ENCODE measurements at regions not wholly inside any gene's neighbourhood (a gene's known extent, or its start where the extent isn't known, plus 50 kb on each side); places are given as distances from the start of the nearest gene placed in this dataset.

- no peak overlapping the region for H3K4me3 ChIP-seq (ENCODE audit: low read depth, low read length)
- DNase-seq (ENCODE audit: low read depth), result no peak
- no peak for TF ChIP-seq MYC (IDR thresholded peaks at IDR 0.05; ENCODE audit: low read depth, low read length)
- no peak for TF ChIP-seq MAX (IDR thresholded peaks at IDR 0.05; ENCODE audit: low read depth, low read length)
- TF ChIP-seq, protein P1, sequence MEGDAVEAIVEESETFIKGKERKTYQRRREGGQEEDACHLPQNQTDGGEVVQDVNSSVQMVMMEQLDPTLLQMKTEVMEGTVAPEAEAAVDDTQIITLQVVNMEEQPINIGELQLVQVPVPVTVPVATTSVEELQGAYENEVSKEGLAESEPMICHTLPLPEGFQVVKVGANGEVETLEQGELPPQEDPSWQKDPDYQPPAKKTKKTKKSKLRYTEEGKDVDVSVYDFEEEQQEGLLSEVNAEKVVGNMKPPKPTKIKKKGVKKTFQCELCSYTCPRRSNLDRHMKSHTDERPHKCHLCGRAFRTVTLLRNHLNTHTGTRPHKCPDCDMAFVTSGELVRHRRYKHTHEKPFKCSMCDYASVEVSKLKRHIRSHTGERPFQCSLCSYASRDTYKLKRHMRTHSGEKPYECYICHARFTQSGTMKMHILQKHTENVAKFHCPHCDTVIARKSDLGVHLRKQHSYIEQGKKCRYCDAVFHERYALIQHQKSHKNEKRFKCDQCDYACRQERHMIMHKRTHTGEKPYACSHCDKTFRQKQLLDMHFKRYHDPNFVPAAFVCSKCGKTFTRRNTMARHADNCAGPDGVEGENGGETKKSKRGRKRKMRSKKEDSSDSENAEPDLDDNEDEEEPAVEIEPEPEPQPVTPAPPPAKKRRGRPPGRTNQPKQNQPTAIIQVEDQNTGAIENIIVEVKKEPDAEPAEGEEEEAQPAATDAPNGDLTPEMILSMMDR (IDR thresholded peaks at IDR 0.05; ENCODE audit: low read depth, low read length), result no peak
- TF ChIP-seq POLR2A (IDR thresholded peaks at IDR 0.05; ENCODE audit: extremely low read depth, insufficient read length), result no peak
Observed at GRCh38 chr18:1480309-1480708, 575.6 kb downstream of the ADCYAP1 start.

DNA sequence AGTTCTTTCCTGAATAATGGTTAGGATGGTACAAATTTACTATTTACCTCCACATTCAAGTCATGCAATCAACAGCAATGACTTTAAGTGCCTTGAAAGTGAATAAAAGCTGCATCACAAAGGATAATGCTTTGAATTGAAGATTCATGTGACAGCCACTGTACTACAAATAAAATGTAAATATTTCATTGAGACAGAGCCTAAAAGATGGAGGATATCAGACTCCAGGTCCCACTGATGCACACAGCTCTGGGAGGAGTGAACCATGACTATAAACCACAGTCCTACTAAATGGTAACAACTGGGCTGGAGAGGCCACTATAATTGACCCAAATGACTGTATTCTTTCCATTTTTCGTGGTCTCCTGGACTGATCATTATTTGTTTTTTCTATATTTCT lies 576.9 kb downstream of the ADCYAP1 start:
- TF ChIP-seq, protein P1 (IDR thresholded peaks at IDR 0.05; ENCODE audit: low read depth, low read length), result no peak
- TF ChIP-seq POLR2A (IDR thresholded peaks at IDR 0.05; ENCODE audit: extremely low read depth, insufficient read length) (no peak), MYC (IDR thresholded peaks at IDR 0.05; ENCODE audit: low read depth, low read length) (no peak), MAX (IDR thresholded peaks at IDR 0.05; ENCODE audit: low read depth, low read length) (no peak)
- no peak for DNase-seq (ENCODE audit: low read depth)
- H3K4me3 ChIP-seq (ENCODE audit: low read depth, low read length), result no peak overlapping the region

GRCh38 chr18:1483385-1483784 lies 578.7 kb downstream of the ADCYAP1 start:
- TF ChIP-seq, protein P1 (IDR thresholded peaks at IDR 0.05; ENCODE audit: low read depth, low read length), result no peak
- TF ChIP-seq POLR2A (IDR thresholded peaks at IDR 0.05; ENCODE audit: extremely low read depth, insufficient read length) (no peak), MYC (IDR thresholded peaks at IDR 0.05; ENCODE audit: low read depth, low read length) (no peak), MAX (IDR thresholded peaks at IDR 0.05; ENCODE audit: low read depth, low read length) (no peak)
- DNase-seq (ENCODE audit: low read depth), result no peak
- no peak overlapping the region for H3K4me3 ChIP-seq (ENCODE audit: low read depth, low read length)

DNA sequence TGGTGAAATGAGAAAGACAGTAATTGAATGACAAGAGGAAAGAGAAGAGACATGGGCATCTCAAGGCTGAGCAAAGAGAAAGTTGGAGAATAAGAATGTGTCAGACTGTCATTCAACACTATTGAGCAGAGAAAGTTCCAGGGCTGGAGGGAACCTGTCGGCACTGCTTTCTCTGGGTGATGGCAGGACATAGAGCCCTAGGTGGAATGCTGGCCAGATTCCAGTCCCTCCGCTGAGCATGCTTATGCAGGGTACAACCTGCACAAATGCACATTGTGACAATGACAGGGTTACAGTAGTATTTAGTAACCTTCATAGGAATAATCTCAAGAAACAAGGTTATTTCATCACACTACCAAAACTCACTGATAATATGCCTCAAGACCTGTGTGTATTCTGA lies 582.8 kb downstream of the ADCYAP1 start:
- H3K4me3 ChIP-seq (ENCODE audit: low read depth, low read length), result no peak overlapping the region
- no peak for DNase-seq (ENCODE audit: low read depth)
- TF ChIP-seq POLR2A (IDR thresholded peaks at IDR 0.05; ENCODE audit: extremely low read depth, insufficient read length) (no peak), MYC (IDR thresholded peaks at IDR 0.05; ENCODE audit: low read depth, low read length) (no peak), MAX (IDR thresholded peaks at IDR 0.05; ENCODE audit: low read depth, low read length) (no peak)
- TF ChIP-seq, protein P1 (IDR thresholded peaks at IDR 0.05; ENCODE audit: low read depth, low read length), result no peak

DNA sequence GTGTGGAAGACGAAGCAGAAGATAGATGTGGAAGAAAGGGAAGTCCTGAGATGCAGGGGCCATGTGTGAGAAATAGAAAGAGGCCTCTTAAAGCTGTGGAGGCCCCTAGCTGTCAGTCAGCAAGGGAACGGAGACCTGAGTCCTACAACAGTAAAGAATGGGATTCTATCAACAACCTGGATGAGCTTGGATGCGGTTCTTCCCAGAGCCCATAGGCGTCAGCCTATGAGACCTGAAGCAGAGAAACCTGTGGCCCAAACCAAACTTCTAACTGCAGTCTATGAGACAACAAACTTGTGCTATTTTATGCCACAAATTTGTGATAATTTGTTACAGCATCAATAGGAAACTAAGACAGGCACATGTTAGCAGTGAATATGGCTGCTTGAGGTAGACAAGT lies 583.7 kb downstream of the ADCYAP1 start:
- no peak for DNase-seq (ENCODE audit: low read depth)
- TF ChIP-seq, protein P1 (IDR thresholded peaks at IDR 0.05; ENCODE audit: low read depth, low read length), result no peak
- no peak for TF ChIP-seq MYC (IDR thresholded peaks at IDR 0.05; ENCODE audit: low read depth, low read length)
- no peak for TF ChIP-seq MAX (IDR thresholded peaks at IDR 0.05; ENCODE audit: low read depth, low read length)
- no peak for TF ChIP-seq POLR2A (IDR thresholded peaks at IDR 0.05; ENCODE audit: extremely low read depth, insufficient read length)
- no peak overlapping the region for H3K4me3 ChIP-seq (ENCODE audit: low read depth, low read length)

- TF ChIP-seq MAX (IDR thresholded peaks at IDR 0.05; ENCODE audit: low read depth, low read length), result no peak
- TF ChIP-seq, protein P1 (IDR thresholded peaks at IDR 0.05; ENCODE audit: low read depth, low read length), result no peak
- TF ChIP-seq MYC (IDR thresholded peaks at IDR 0.05; ENCODE audit: low read depth, low read length), result no peak
- TF ChIP-seq POLR2A (IDR thresholded peaks at IDR 0.05; ENCODE audit: extremely low read depth, insufficient read length), result no peak
- no peak overlapping the region for H3K4me3 ChIP-seq (ENCODE audit: low read depth, low read length)
- DNase-seq (ENCODE audit: low read depth), result no peak
Observed at GRCh38 chr18:1488957-1489356, 584.3 kb downstream of the ADCYAP1 start.
